Vagina (tissue), 2 donors: ENCODE measurements at regions not wholly inside any gene's neighbourhood (a gene's known extent, or its start where the extent isn't known, plus 50 kb on each side); places are given as distances from the start of the nearest gene placed in this dataset.

ENCODE experiments used
- DNase-seq, 2 donors: peaks; one replicate each; pipeline ENCODE4 v3.0.0-alpha.2; 2017; ENCODE audit errors: extremely low spot score in 2 of 2
- H3K27ac ChIP-seq: fragments of 200-600 bp; sonication (generic); one replicate; pipeline ENCODE4 v1.5.1; 2019
- H3K27me3 ChIP-seq: fragments of 200-600 bp; sonication (generic); one replicate; pipeline ENCODE4 v1.5.1; 2019
- H3K36me3 ChIP-seq, 2 donors: fragments of 200-600 bp; sonication (generic); one replicate each; pipeline ENCODE4 v1.5.1; 2017 to 2019
- H3K4me1 ChIP-seq: fragments of 200-600 bp; sonication (generic); one replicate; pipeline ENCODE4 v1.5.1; 2019
- H3K4me3 ChIP-seq, 2 donors: fragments of 200-600 bp; sonication (generic); 1 replicate in 1 of 2; 2 replicates in 1 of 2; pipeline ENCODE4 v1.5.1; 2016 to 2019
- H3K9me3 ChIP-seq: fragments of 200-600 bp; sonication (generic); one replicate; pipeline ENCODE4 v1.5.1; 2019
- CTCF ChIP-seq, 3 experiments: fragments of 450-650 bp in 2 of 3; fragments of 200-600 bp in 1 of 3; sonication (generic) in 1 of 3; IDR thresholded peaks; one replicate each; pipeline ENCODE4 v1.5.1; 2017 to 2019; ENCODE audit warnings: antibody characterized with exemption in 3 of 3, mild to moderate bottlenecking in 2 of 3, moderate library complexity in 2 of 3
- POLR2A ChIP-seq, 2 donors: fragments of 450-650 bp; IDR thresholded peaks; one replicate each; pipeline ENCODE4 v1.6.1; 2017; ENCODE audit warnings: antibody characterized with exemption in 2 of 2, mild to moderate bottlenecking in 2 of 2, moderate library complexity in 2 of 2
- POLR2AphosphoS5 ChIP-seq, 2 donors: sonication (generic); formaldehyde crosslinking; IDR thresholded peaks; one replicate each; pipeline ENCODE4 v1.9.0; 2017; ENCODE audit warnings: antibody characterized with exemption in 2 of 2, mild to moderate bottlenecking in 2 of 2, low read depth in 1 of 2; ENCODE audit not compliant: insufficient read depth in 1 of 2
- intact Hi-C: fragments of 100-400 bp; cut with DNase I; formaldehyde crosslinking; loops from one replicate; pipeline ENCODE4 v1.15.1; 2023

GRCh38 chr2:6755456-6755855 lies 110.3 kb downstream of the CMPK2 start:
- Histone ChIP-seq H3K27ac (no peak overlapping the region), H3K4me1 (no peaks in the 10 kb centered on the region), H3K27me3 (no peaks in the 10 kb centered on the region), H3K4me3 (no peak overlapping the region), H3K36me3 (no peaks in the 10 kb centered on the region), H3K9me3 (no peaks in the 10 kb centered on the region)
- DNase-seq, result no peak
- intact Hi-C loops, result no loop called here
- no peak for TF ChIP-seq POLR2A (IDR thresholded peaks at IDR 0.05)
- TF ChIP-seq CTCF (IDR thresholded peaks at IDR 0.05), result no peak
- no peak for TF ChIP-seq POLR2AphosphoS5 (IDR thresholded peaks at IDR 0.05; ENCODE audit: insufficient read depth in 1 of 2, low read depth in 1 of 2)

- H3K36me3 ChIP-seq, result no peaks in the 10 kb centered on the region
- no peaks in the 10 kb centered on the region for H3K27me3 ChIP-seq
- no peak overlapping the region for H3K4me3 ChIP-seq
- TF ChIP-seq POLR2A (IDR thresholded peaks at IDR 0.05) (no peak), CTCF (IDR thresholded peaks at IDR 0.05) (no peak), POLR2AphosphoS5 (IDR thresholded peaks at IDR 0.05; ENCODE audit: insufficient read depth in 1 of 2, low read depth in 1 of 2) (no peak)
- no peak overlapping the region for H3K27ac ChIP-seq
- H3K9me3 ChIP-seq, result no peaks in the 10 kb centered on the region
- H3K4me1 ChIP-seq, result no peaks in the 10 kb centered on the region
- intact Hi-C loops, result no loop called here
- DNase-seq, result no peak
These were observed 108.5 kb downstream of the CMPK2 start for GRCh38 chr2:6757215-6757614.

- no peaks in the 10 kb centered on the region for H3K27me3 ChIP-seq
- no peaks in the 10 kb centered on the region for H3K4me1 ChIP-seq
- H3K27ac ChIP-seq, result no peak overlapping the region
- no peak for TF ChIP-seq CTCF (IDR thresholded peaks at IDR 0.05)
- no peak for TF ChIP-seq POLR2AphosphoS5 (IDR thresholded peaks at IDR 0.05; ENCODE audit: insufficient read depth in 1 of 2, low read depth in 1 of 2)
- no peak for TF ChIP-seq POLR2A (IDR thresholded peaks at IDR 0.05)
- no peak overlapping the region for H3K4me3 ChIP-seq
- H3K36me3 ChIP-seq, result no peaks in the 10 kb centered on the region
- DNase-seq, result no peak
- intact Hi-C loops, result loop anchor here (5.0 kb wide), 1 partner anchor 1392 kb away; no protein-coding TSS in a partner anchor
- no peaks in the 10 kb centered on the region for H3K9me3 ChIP-seq
These were observed 106.0 kb downstream of the CMPK2 start for GRCh38 chr2:6759689-6760088.

- H3K36me3 ChIP-seq, result no peaks in the 10 kb centered on the region
- intact Hi-C loops, result loop anchor here (5.0 kb wide), 1 partner anchor 1393 kb away; no protein-coding TSS in a partner anchor
- TF ChIP-seq POLR2A (IDR thresholded peaks at IDR 0.05), result no peak
- H3K4me1 ChIP-seq, result no peaks in the 10 kb centered on the region
- no peaks in the 10 kb centered on the region for H3K27me3 ChIP-seq
- no peak overlapping the region for H3K4me3 ChIP-seq
- H3K9me3 ChIP-seq, result no peaks in the 10 kb centered on the region
- H3K27ac ChIP-seq, result no peak overlapping the region
- DNase-seq, result no peak
These were observed 105.6 kb downstream of the CMPK2 start for GRCh38 chr2:6760132-6760531.

- intact Hi-C loops, result loop anchor here (5.0 kb wide), 1 partner anchor 1398 kb away; no protein-coding TSS in a partner anchor
- DNase-seq, result no peak
- H3K27me3 ChIP-seq, result no peaks in the 10 kb centered on the region
- TF ChIP-seq POLR2AphosphoS5 (IDR thresholded peaks at IDR 0.05; ENCODE audit: insufficient read depth in 1 of 2, low read depth in 1 of 2) (no peak), CTCF (IDR thresholded peaks at IDR 0.05) (no peak), POLR2A (IDR thresholded peaks at IDR 0.05) (no peak)
- no peaks in the 10 kb centered on the region for H3K9me3 ChIP-seq
- H3K4me1 ChIP-seq, result no peaks in the 10 kb centered on the region
- H3K27ac ChIP-seq, result no peak overlapping the region
- no peaks in the 10 kb centered on the region for H3K36me3 ChIP-seq
- H3K4me3 ChIP-seq, result no peak overlapping the region
These were observed 100.6 kb downstream of the CMPK2 start for GRCh38 chr2:6764968-6765723.
